ENCODE measurements at regions not wholly inside any gene's neighbourhood (a gene's known extent, or its start where the extent isn't known, plus 50 kb on each side); places are given as distances from the start of the nearest gene placed in this dataset.

DNA sequence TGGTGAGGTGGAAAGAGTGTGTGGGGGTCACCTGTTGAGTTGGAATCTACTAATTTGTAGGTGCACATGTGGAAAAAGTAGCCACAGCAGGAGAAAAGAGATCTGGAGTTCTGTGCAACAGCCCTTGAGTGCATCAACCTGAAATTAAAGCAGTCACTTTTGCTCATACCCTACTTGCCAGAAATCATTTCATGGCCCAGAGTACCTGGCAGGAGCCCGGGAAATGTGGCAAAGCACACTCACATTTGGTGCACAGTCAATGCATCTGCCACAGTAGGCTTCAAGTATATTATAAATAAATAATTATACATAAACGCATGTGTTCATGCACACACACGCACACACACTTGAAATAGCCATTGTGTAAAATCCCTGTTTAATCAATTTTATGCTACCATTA lies 203.0 kb downstream of the ICE1 start:
- no peak for TF ChIP-seq CTCF (optimal IDR thresholded peaks at IDR 0.05 in 1 of 3, IDR thresholded peaks at IDR 0.05 in 1 of 3, conservative IDR thresholded peaks at IDR 0.05 in 1 of 3; ENCODE audit: extremely low read depth in 1 of 3, insufficient read depth in 2 of 3, low read length in 3 of 3)
- no peak for TF ChIP-seq EZH2 (IDR thresholded peaks at IDR 0.05; ENCODE audit: low read length)

Measured in keratinocyte (primary cell).